Hepatocyte (in vitro differentiated cells): ENCODE measurements at regions not wholly inside any gene's neighbourhood (a gene's known extent, or its start where the extent isn't known, plus 50 kb on each side); places are given as distances from the start of the nearest gene placed in this dataset.

ENCODE experiments used
- EZH2 ChIP-seq: fragments of 200-600 bp; sonication (generic); IDR thresholded peaks from 2 replicates; pipeline ENCODE4 v1.6.1; 2016; ENCODE audit warnings: antibody characterized with exemption, mild to moderate bottlenecking, borderline replicate concordance
- TF ChIP-seq, protein P1 (sequence below): fragments of 200-600 bp; sonication (generic); IDR thresholded peaks from 2 replicates; pipeline ENCODE4 v1.5.1; 2016; ENCODE audit warnings: antibody characterized with exemption, mild to moderate bottlenecking; ENCODE audit not compliant: poor library complexity

DNA sequence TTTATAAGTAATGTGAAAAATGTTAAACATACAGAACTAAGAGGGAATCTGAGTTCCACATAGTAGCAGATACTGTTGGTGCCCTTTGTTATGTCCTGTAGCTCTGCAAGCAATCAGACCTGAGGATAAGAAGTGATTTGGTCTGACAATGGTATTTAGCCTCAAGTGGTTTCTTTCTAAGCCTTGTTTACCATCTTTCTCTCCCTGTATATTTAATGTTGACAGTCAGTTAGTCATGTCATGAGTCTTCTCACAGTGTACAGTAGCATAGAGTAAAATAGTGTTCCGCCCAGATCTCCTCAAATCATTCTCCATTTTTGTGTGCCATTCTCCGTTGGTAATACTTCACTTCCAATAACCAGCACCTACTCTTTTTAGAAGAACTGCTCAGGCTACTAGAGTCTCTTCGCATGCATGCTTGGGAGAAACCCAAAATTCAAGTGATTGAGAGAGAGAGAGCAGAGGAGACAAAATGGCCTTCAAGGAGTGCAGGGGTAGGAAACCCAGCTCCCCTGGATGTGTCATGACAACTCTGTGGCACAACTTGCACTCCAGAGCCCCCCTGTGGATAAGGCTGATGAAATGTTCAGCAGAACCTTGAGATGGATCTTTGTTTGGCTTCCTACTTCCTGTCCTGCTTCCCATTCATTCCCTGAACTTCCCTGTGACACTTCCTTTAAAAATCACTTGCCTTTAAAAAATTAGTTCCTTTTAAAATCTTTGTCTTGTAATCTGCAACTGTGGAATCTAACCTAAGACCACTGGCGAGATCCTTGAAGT is 129.2 kb upstream of the FST start:
- TF ChIP-seq, protein P1, sequence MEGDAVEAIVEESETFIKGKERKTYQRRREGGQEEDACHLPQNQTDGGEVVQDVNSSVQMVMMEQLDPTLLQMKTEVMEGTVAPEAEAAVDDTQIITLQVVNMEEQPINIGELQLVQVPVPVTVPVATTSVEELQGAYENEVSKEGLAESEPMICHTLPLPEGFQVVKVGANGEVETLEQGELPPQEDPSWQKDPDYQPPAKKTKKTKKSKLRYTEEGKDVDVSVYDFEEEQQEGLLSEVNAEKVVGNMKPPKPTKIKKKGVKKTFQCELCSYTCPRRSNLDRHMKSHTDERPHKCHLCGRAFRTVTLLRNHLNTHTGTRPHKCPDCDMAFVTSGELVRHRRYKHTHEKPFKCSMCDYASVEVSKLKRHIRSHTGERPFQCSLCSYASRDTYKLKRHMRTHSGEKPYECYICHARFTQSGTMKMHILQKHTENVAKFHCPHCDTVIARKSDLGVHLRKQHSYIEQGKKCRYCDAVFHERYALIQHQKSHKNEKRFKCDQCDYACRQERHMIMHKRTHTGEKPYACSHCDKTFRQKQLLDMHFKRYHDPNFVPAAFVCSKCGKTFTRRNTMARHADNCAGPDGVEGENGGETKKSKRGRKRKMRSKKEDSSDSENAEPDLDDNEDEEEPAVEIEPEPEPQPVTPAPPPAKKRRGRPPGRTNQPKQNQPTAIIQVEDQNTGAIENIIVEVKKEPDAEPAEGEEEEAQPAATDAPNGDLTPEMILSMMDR = no peak
- TF ChIP-seq EZH2 = no peak
